ENCODE measurements at regions not wholly inside any gene's neighbourhood (a gene's known extent, or its start where the extent isn't known, plus 50 kb on each side); places are given as distances from the start of the nearest gene placed in this dataset.

DNA sequence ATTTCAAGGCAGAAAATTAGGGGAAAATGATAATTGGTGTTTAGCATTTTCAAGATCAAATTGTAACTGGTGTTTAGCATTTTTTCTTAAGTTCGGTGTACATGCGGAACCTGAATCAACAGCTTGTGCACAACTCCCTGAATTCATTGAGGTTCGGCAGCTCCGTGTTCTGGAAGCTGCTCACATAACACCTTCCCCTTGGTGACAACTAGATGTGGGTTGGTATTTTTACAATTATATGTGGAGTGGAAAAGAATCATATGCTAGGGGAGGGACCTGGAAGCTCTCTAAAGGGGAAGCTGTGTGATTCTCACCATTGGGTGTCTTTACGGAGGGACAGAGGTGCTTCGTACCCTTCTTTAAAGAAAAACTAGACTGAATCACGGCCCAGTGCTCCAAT, 199.0 kb upstream of the MTNR1B start:
- H3K4me3 Mint-ChIP-seq, result no peak overlapping the region
- H3K9me3 Mint-ChIP-seq, result no peaks in the 10 kb centered on the region

More for the DNA sequence above, 199.0 kb upstream of the MTNR1B start:
- H2BK15ac ChIP-seq (ENCODE audit: low read depth, low read length), result no peak overlapping the region
- H4K8ac ChIP-seq (replicated peaks; ENCODE audit: insufficient read length, low read depth, low read length), result no peak overlapping the region
- no CpG with 5 or more reads among the region's 7 CpGs for WGBS (ENCODE audit: extremely low coverage, insufficient read length, low lambda C conversion rate)
- H2BK5ac ChIP-seq (ENCODE audit: insufficient read length, low read length), result no peak overlapping the region
- H3K14ac ChIP-seq (ENCODE audit: insufficient read depth, low read length), result no peak overlapping the region
- TF ChIP-seq, protein P1, sequence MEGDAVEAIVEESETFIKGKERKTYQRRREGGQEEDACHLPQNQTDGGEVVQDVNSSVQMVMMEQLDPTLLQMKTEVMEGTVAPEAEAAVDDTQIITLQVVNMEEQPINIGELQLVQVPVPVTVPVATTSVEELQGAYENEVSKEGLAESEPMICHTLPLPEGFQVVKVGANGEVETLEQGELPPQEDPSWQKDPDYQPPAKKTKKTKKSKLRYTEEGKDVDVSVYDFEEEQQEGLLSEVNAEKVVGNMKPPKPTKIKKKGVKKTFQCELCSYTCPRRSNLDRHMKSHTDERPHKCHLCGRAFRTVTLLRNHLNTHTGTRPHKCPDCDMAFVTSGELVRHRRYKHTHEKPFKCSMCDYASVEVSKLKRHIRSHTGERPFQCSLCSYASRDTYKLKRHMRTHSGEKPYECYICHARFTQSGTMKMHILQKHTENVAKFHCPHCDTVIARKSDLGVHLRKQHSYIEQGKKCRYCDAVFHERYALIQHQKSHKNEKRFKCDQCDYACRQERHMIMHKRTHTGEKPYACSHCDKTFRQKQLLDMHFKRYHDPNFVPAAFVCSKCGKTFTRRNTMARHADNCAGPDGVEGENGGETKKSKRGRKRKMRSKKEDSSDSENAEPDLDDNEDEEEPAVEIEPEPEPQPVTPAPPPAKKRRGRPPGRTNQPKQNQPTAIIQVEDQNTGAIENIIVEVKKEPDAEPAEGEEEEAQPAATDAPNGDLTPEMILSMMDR (conservative IDR thresholded peaks at IDR 0.05), result no peak
- H3K4ac ChIP-seq (ENCODE audit: low read depth, low read length), result no peak overlapping the region
- no peaks in the 10 kb centered on the region for H3K27me3 ChIP-seq (ENCODE audit: insufficient read depth, low read length)
- H3K18ac ChIP-seq (ENCODE audit: insufficient read length, low read depth, low read length), result no peak overlapping the region
- no peak overlapping the region for H2BK12ac ChIP-seq (ENCODE audit: insufficient read length, low read depth, low read length)
- H4K20me1 ChIP-seq (ENCODE audit: control insufficient read depth, insufficient read depth, insufficient read length), result no peaks in the 10 kb centered on the region
- no peaks in the 10 kb centered on the region for H3K23me2 ChIP-seq (ENCODE audit: insufficient read length, low read depth, low read length, poor library complexity, severe bottlenecking)
- no peaks in the 10 kb centered on the region for H3K79me1 ChIP-seq (ENCODE audit: insufficient read depth, low read depth, low read length, poor library complexity, severe bottlenecking)
- H4K91ac ChIP-seq (ENCODE audit: insufficient read length, low read depth, low read length), result no peak overlapping the region
- no peak overlapping the region for H4K5ac ChIP-seq (ENCODE audit: insufficient read length, low read depth, low read length)
- H3K27ac Mint-ChIP-seq, result no peak overlapping the region
- H3K23ac ChIP-seq (ENCODE audit: insufficient read length, low read depth, low read length), result no peak overlapping the region
- no peak overlapping the region for H3T11ph ChIP-seq (ENCODE audit: low read length)
- H3K4me1 ChIP-seq (ENCODE audit: insufficient read depth, low read length), result no peaks in the 10 kb centered on the region
- no peak overlapping the region for H3K4me2 ChIP-seq (ENCODE audit: insufficient read depth, insufficient read length, low read length)
- no peaks in the 10 kb centered on the region for H3K79me2 ChIP-seq (ENCODE audit: insufficient read depth, low read length)
- DNase-seq, result no peak
- H3K36me3 Mint-ChIP-seq (ENCODE audit: insufficient read depth in 1 of 3, low read depth in 3 of 3), result peaks cover 0 to 6% (median 0%) of the 10 kb centered on the region in 3 experiments; a peak in 2 of 7 replicates
- no peak overlapping the region for H2BK20ac ChIP-seq (ENCODE audit: low read depth, low read length, poor library complexity, severe bottlenecking)
- no peaks in the 10 kb centered on the region for H3K9me3 ChIP-seq (ENCODE audit: control insufficient read depth, low read depth, low read length)
- no peak overlapping the region for H2AFZ ChIP-seq (ENCODE audit: low read length)
- no peak overlapping the region for H3K56ac ChIP-seq (ENCODE audit: insufficient read length, low read depth, low read length)
- no peaks in the 10 kb centered on the region for H3K27me3 Mint-ChIP-seq (ENCODE audit: low read depth)
- no peak overlapping the region for H2AK5ac ChIP-seq (ENCODE audit: insufficient read length, low read length)
- H3K27ac ChIP-seq (ENCODE audit: insufficient read length, low read depth, low read length), result no peak overlapping the region
- H2BK120ac ChIP-seq (ENCODE audit: low read depth, low read length, poor library complexity, severe bottlenecking), result no peak overlapping the region
- H3K4me1 Mint-ChIP-seq, result peaks cover 13% of the 10 kb centered on the region in 2 experiments
- H3K9ac ChIP-seq (ENCODE audit: extremely low read depth, insufficient read length, low read length), result no peak overlapping the region
